SJSA1 (cell line): ENCODE measurements at regions not wholly inside any gene's neighbourhood (a gene's known extent, or its start where the extent isn't known, plus 50 kb on each side); places are given as distances from the start of the nearest gene placed in this dataset.
A peak's percentile ranks its signal among the peaks of the same experiment; 100 is the strongest.

Source experiments
- DNase-seq, 2 experiments: peaks; one replicate each; pipeline ENCODE4 v3.0.0-alpha.2; 2015 to 2020; ENCODE audit warnings: low spot score in 2 of 2, low read depth in 1 of 2
- H3K27ac ChIP-seq: fragments of 250-450 bp; sonication (Bioruptor Pico); 2 replicates; pipeline ENCODE4 v1.5.1; 2020; ENCODE audit warnings: mild to moderate bottlenecking, moderate library complexity
- H3K27me3 ChIP-seq: fragments of 250-450 bp; sonication (Bioruptor Pico); replicated peaks from 2 replicates; pipeline ENCODE4 v1.5.1; 2020; ENCODE audit warnings: mild to moderate bottlenecking, moderate library complexity
- H3K36me3 ChIP-seq: fragments of 250-450 bp; sonication (Bioruptor Pico); 2 replicates; pipeline ENCODE4 v1.5.1; 2020; ENCODE audit warnings: mild to moderate bottlenecking
- H3K4me1 ChIP-seq: fragments of 250-450 bp; sonication (Bioruptor Pico); replicated peaks from 2 replicates; pipeline ENCODE4 v1.6.1; 2021; ENCODE audit warnings: mild to moderate bottlenecking
- H3K4me3 ChIP-seq: fragments of 250-450 bp; sonication (Bioruptor Pico); 2 replicates; pipeline ENCODE4 v1.5.1; 2020; ENCODE audit warnings: mild to moderate bottlenecking
- H3K9me3 ChIP-seq: fragments of 250-450 bp; sonication (Bioruptor Pico); replicated peaks from 2 replicates; pipeline ENCODE4 v1.5.1; 2020; ENCODE audit warnings: mild to moderate bottlenecking

GRCh38 chr17:26807024-26807423, 486.9 kb upstream of the WSB1 start:
- Histone ChIP-seq H3K27me3 (no peaks in the 10 kb centered on the region), H3K9me3 (peaks cover 36% of the 10 kb centered on the region), H3K4me1 (no peaks in the 10 kb centered on the region), H3K27ac (no peak overlapping the region), H3K4me3 (no peak overlapping the region), H3K36me3 (no peaks in the 10 kb centered on the region)
- no peak for DNase-seq

DNA sequence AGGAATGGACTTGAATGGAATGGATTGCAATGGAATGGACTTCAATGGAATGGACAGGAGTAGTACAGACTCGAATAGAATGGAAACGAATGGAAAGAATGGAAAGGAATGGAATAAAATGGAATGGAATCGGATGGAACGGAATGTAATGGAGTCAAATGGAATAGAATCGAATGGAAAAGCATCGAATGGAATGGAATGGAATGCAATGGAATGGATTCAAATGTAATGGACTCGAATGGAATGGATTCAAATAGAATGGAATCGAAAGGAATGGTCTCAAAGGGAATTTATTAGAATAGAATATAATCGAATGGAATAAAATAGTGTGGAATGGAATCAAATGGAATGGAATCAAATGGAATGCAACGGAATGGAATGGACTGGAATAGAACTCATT, 484.9 kb upstream of the WSB1 start:
- DNase-seq = no peak
- Histone ChIP-seq H3K9me3 (peaks cover 30% of the 10 kb centered on the region), H3K36me3 (no peaks in the 10 kb centered on the region), H3K4me3 (no peak overlapping the region), H3K4me1 (no peaks in the 10 kb centered on the region), H3K27ac (no peak overlapping the region), H3K27me3 (no peaks in the 10 kb centered on the region)

DNA sequence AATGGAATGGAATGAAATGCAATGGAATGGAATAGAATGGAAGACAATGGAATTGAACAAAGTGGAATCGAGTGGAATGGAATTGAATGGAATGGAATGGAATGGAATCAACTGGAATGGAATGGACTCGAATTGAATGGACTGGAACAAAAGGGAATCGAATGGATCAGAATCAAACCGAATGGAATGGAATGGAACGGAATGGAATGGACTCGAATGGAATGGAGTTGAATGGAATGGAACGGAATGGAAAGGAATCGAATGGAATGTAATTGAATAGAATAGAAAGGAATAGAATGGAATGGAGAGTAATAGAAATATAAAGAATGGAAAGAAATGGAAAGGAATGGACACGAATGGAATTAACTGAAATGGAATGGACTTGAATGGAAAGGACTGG, 475.2 kb upstream of the WSB1 start:
- Histone ChIP-seq H3K4me1 (no peaks in the 10 kb centered on the region), H3K36me3 (no peaks in the 10 kb centered on the region), H3K9me3 (peaks cover 34% of the 10 kb centered on the region), H3K27me3 (no peaks in the 10 kb centered on the region), H3K27ac (no peak overlapping the region), H3K4me3 (no peak overlapping the region)
- peak in 1 of 2 experiments; percentile 6 for DNase-seq
